K562 (cell line): ENCODE measurements at regions not wholly inside any gene's neighbourhood (a gene's known extent, or its start where the extent isn't known, plus 50 kb on each side); places are given as distances from the start of the nearest gene placed in this dataset.

Experiments
- ATAC-seq: fragments of 200-7000 bp; cut with Tn5 transposase; 3 replicates; pipeline ENCODE4 v1.9.1; 2020; ENCODE audit warnings: moderate library complexity
- BruUV-seq: library from RNA; stranded (reverse); fragments of 400-500 nt; replicated peaks from 2 replicates; lab custom pipeline; 2021; lab: Mats Ljungman, UMichigan
- CTCF ChIA-PET: fragments of 300-600 bp; formaldehyde crosslinking; extraction: SDS; loops from one replicate; lab custom pipeline; 2021; ENCODE audit warnings: low intra/inter-chr PET ratio; lab: Yijun Ruan, JAX
- POLR2A ChIA-PET: fragments of 300-600, 350-650 bp; sonication (Branson Sonifier 250); formaldehyde crosslinking; extraction: SDS; loops from one replicate; lab custom pipeline; 2021; ENCODE audit warnings: antibody characterized with exemption, inconsistent platforms; lab: Yijun Ruan, JAX
- DNase-seq, 4 experiments: peaks; one replicate each; pipeline versions ENCODE4 v3.0.0 to v3.0.0-alpha.2; 2011 to 2018; ENCODE audit warnings: low spot score in 3 of 4, mixed read lengths in 3 of 4; ENCODE audit errors: extremely low read depth in 1 of 4
- FAIRE-seq: peaks from 2 replicates; lab custom pipeline; 2011; peaks lifted over from hg19 to GRCh38; lab: Jason Lieb, UNC
- H2AFZ ChIP-seq: 2 replicates; pipeline ENCODE4 v1.6.0; 2011; ENCODE audit warnings: low read depth, low read length, control low read depth, inconsistent platforms
- H3K27ac ChIP-seq: fragments of 200-600 bp; 3 replicates; pipeline ENCODE4 v1.8.0; 2011; ENCODE audit warnings: low read depth, mild to moderate bottlenecking, control low read depth, inconsistent platforms, low read length, moderate library complexity, mixed read lengths; ENCODE audit errors: extremely low read depth
- H3K27me3 ChIP-seq, 2 experiments: fragments of 300-600 bp in 1 of 2; 2 replicates in 1 of 2; 3 replicates in 1 of 2; pipeline versions ENCODE4 v1.6.0 to v1.8.0; 2011; ENCODE audit warnings: inconsistent platforms in 2 of 2, low read length in 2 of 2, mild to moderate bottlenecking in 1 of 2, mixed read lengths in 1 of 2, moderate library complexity in 1 of 2; ENCODE audit not compliant: control insufficient read depth in 2 of 2, insufficient read depth in 2 of 2
- H3K36me3 ChIP-seq: fragments of 300-600 bp; 3 replicates; pipeline ENCODE4 v1.8.0; 2011; ENCODE audit warnings: mild to moderate bottlenecking, low read length, inconsistent platforms; ENCODE audit not compliant: control insufficient read depth, insufficient read depth
- H3K4me1 ChIP-seq, 2 experiments: fragments of 200-600 bp in 1 of 2; replicated peaks in 1 of 2; 2 replicates in 1 of 2; 3 replicates in 1 of 2; pipeline versions ENCODE4 v1.5.1 to v1.8.0; 2011; ENCODE audit warnings: inconsistent platforms in 2 of 2, low read length in 2 of 2, mild to moderate bottlenecking in 1 of 2, mixed read lengths in 1 of 2, moderate library complexity in 1 of 2; ENCODE audit not compliant: control insufficient read depth in 2 of 2, insufficient read depth in 2 of 2
- H3K4me2 ChIP-seq: 2 replicates; pipeline ENCODE4 v1.6.1; 2011; ENCODE audit warnings: low read length, control low read depth, inconsistent platforms, mixed read lengths; ENCODE audit not compliant: insufficient read depth
- H3K4me3 ChIP-seq: fragments of 200-600 bp; sonication (generic), shearing (Covaris generic); 2 replicates; pipeline ENCODE4 v1.5.1; 2016; ENCODE audit warnings: control low read depth, inconsistent platforms
- H3K79me2 ChIP-seq: fragments of 200-600 bp; 3 replicates; pipeline ENCODE4 v1.8.0; 2011; ENCODE audit warnings: low read length, inconsistent platforms; ENCODE audit not compliant: control insufficient read depth, insufficient read depth
- H3K9ac ChIP-seq, 2 experiments: 2 replicates each; pipeline versions ENCODE4 v1.6.0 to v1.6.1; 2011; ENCODE audit warnings: low read depth in 2 of 2, low read length in 2 of 2, control low read depth in 1 of 2, inconsistent platforms in 1 of 2, mild to moderate bottlenecking in 1 of 2, mixed read lengths in 1 of 2; ENCODE audit not compliant: insufficient read depth in 1 of 2
- H3K9me1 ChIP-seq: one replicate; pipeline ENCODE4 v1.6.0; 2011; ENCODE audit warnings: inconsistent platforms, mild to moderate bottlenecking, low read length, moderate library complexity; ENCODE audit not compliant: control insufficient read depth, insufficient read depth
- H3K9me3 ChIP-seq: replicated peaks from 2 replicates; pipeline ENCODE4 v1.5.1; 2011; ENCODE audit warnings: low read depth, low read length, inconsistent platforms; ENCODE audit not compliant: control insufficient read depth, insufficient read depth
- H4K20me1 ChIP-seq: replicated peaks from 2 replicates; pipeline ENCODE4 v1.6.1; 2011; ENCODE audit warnings: low read length, inconsistent platforms, mixed read lengths; ENCODE audit not compliant: control insufficient read depth, insufficient read depth
- COPS2 ChIP-seq: fragments of 450-650 bp; conservative IDR thresholded peaks from 2 replicates; pipeline ENCODE4 v1.6.1; 2016; ENCODE audit warnings: mild to moderate bottlenecking, moderate library complexity
- MAX ChIP-seq: sonication (generic); formaldehyde crosslinking; IDR thresholded peaks from 2 replicates; pipeline ENCODE4 v1.9.0; 2022; ENCODE audit warnings: mild to moderate bottlenecking, missing genetic modification reagents
- PRDM10 ChIP-seq: fragments of 450-650 bp; IDR thresholded peaks from 2 replicates; pipeline ENCODE4 v1.6.1; 2018; ENCODE audit not compliant: partially characterized antibody
- PRMT5 ChIP-seq: sonication (generic); formaldehyde crosslinking; IDR thresholded peaks from 2 replicates; pipeline ENCODE4 v1.5.0; 2020; ENCODE audit warnings: missing genetic modification reagents
- SMAD1 ChIP-seq: fragments of 150-350 bp; IDR thresholded peaks from 2 replicates; pipeline ENCODE4 v1.6.1; 2014; ENCODE audit warnings: low read length, low read depth; ENCODE audit not compliant: partially characterized antibody
- SMC3 ChIP-seq: conservative IDR thresholded peaks from 2 replicates; pipeline ENCODE4 v1.6.1; 2011; ENCODE audit warnings: low read depth, low read length, improper control_type of control experiment; ENCODE audit not compliant: insufficient read depth
- ZBTB34 ChIP-seq: fragments of 250-450 bp; sonication (Bioruptor Pico); IDR thresholded peaks from 2 replicates; pipeline ENCODE4 v1.8.0; 2021; ENCODE audit warnings: mild to moderate bottlenecking, moderate library complexity
- ZBTB49 ChIP-seq: sonication (generic); formaldehyde crosslinking; IDR thresholded peaks from 2 replicates; pipeline ENCODE4 v1.8.0; 2022; ENCODE audit warnings: missing genetic modification reagents, mild to moderate bottlenecking, borderline replicate concordance
- ZNF436 ChIP-seq: fragments of 250-450, 450-650 bp; sonication (Bioruptor Pico); formaldehyde crosslinking; IDR thresholded peaks from 2 replicates; pipeline ENCODE4 v1.7.0; 2020; ENCODE audit warnings: mild to moderate bottlenecking
- WGBS: fragments of 100-300 bp; shearing (Covaris generic); methylation state at CpG from one replicate; pipeline ENCODE4 v1.1.6; 2016; ENCODE audit warnings: low coverage, mixed read lengths; ENCODE audit not compliant: insufficient coverage; ENCODE audit errors: missing lambda C conversion rate; 5-methylcytosine and 5-hydroxymethylcytosine counted together
- in situ Hi-C: fragments of 300-500 bp; cut with MboI; formaldehyde crosslinking; loops from 4 replicates; pipeline ENCODE4 v1.15.0; 2018; ENCODE audit warnings: inconsistent platforms, mixed read lengths
- intact Hi-C: fragments of 100-400 bp; cut with micrococcal nuclease; formaldehyde crosslinking; loops from 2 replicates; pipeline ENCODE4 v1.14.2; 2022

GRCh38 chr6:6091608-6092002 lies 84.9 kb upstream of the NRN1 start:
- intact Hi-C loops, result no loop called here
- no peak for DNase-seq
- no peak overlapping the region for H2AFZ ChIP-seq

More at GRCh38 chr6:6091608-6092002, 84.9 kb upstream of the NRN1 start:
- no peak overlapping the region for H3K4me2 ChIP-seq
- no peak overlapping the region for H3K9ac ChIP-seq
- no peaks in the 10 kb centered on the region for H3K9me1 ChIP-seq
- no peaks in the 10 kb centered on the region for H3K4me1 ChIP-seq
- no peak for TF ChIP-seq ZBTB34 (CRISPR knock-in tag)
- no peak for TF ChIP-seq PRMT5 (CRISPR knock-in tag)
- no peak for TF ChIP-seq MAX
- no peak for TF ChIP-seq PRDM10
- TF ChIP-seq ZBTB49 (CRISPR knock-in tag), result no peak
- TF ChIP-seq ZNF436, result no peak
- no peak for TF ChIP-seq SMC3
- no peak for TF ChIP-seq SMAD1
- no peak for TF ChIP-seq COPS2
- ChIA-PET POLR2A (no interaction called here), CTCF (no interaction called here)
- no peaks in the 10 kb centered on the region for H3K9me3 ChIP-seq
- no peak overlapping the region for H3K4me3 ChIP-seq
- H3K27ac ChIP-seq, result no peak overlapping the region
- no TSS peak for BruUV-seq
- 0% methylated on average over 2 of the region's 2 CpGs for WGBS
- ATAC-seq, result no peak
- no peaks in the 10 kb centered on the region; the same call in 1 of the 2 replicates for H4K20me1 ChIP-seq
- in situ Hi-C loops, result no loop called here
- no peaks in the 10 kb centered on the region for H3K79me2 ChIP-seq
- no peaks in the 10 kb centered on the region for H3K27me3 ChIP-seq
- FAIRE-seq, result no peak
- H3K36me3 ChIP-seq, result no peaks in the 10 kb centered on the region
